Right lobe of liver (tissue), 6 donors: ENCODE measurements at regions not wholly inside any gene's neighbourhood (a gene's known extent, or its start where the extent isn't known, plus 50 kb on each side); places are given as distances from the start of the nearest gene placed in this dataset.

ENCODE experiments used
- ATAC-seq, 4 donors: fragments of 200-7000 bp; cut with Tn5 transposase; one replicate each; pipeline ENCODE4 v1.9.1; 2020; ENCODE audit warnings: mild to moderate bottlenecking in 4 of 4, moderate library complexity in 4 of 4
- DNase-seq, 3 donors: peaks; one replicate each; pipeline ENCODE4 v3.0.0-alpha.2; 2020
- H3K27ac ChIP-seq, 3 donors: fragments of 200-600 bp; one replicate each; pipeline ENCODE4 v1.8.0; 2022
- H3K27me3 ChIP-seq, 2 donors: fragments of 200-600 bp; one replicate each; pipeline ENCODE4 v1.8.0; 2022
- H3K36me3 ChIP-seq, 4 donors: fragments of 200-600 bp; sonication (generic) in 1 of 4; one replicate each; pipeline versions ENCODE4 v1.5.1 to v1.8.0; 2017 to 2022; ENCODE audit warnings: control low read depth in 1 of 4
- H3K4me1 ChIP-seq, 4 donors: fragments of 200-600 bp; sonication (generic) in 1 of 4; one replicate each; pipeline versions ENCODE4 v1.5.1 to v1.8.0; 2017 to 2022; ENCODE audit warnings: control low read depth in 1 of 4
- H3K4me3 ChIP-seq, 3 donors: fragments of 200-600 bp; one replicate each; pipeline ENCODE4 v1.8.0; 2022
- H3K9me3 ChIP-seq, 4 donors: fragments of 200-600 bp; sonication (generic) in 1 of 4; one replicate each; pipeline versions ENCODE4 v1.5.1 to v1.8.0; 2017 to 2022; ENCODE audit warnings: control low read depth in 1 of 4
- POLR2A ChIP-seq: fragments of 450-650 bp; IDR thresholded peaks from one replicate; pipeline ENCODE4 v1.6.1; 2017; ENCODE audit warnings: antibody characterized with exemption, mild to moderate bottlenecking
- WGBS: methylation state at CpG from one replicate; pipeline ENCODE4 v1.1.6; 2018; ENCODE audit warnings: low coverage, low lambda C conversion rate; ENCODE audit not compliant: insufficient coverage; ENCODE audit errors: missing lambda C conversion rate; 5-methylcytosine and 5-hydroxymethylcytosine counted together
- intact Hi-C, 2 donors: fragments of 100-400 bp; cut with DNase I; formaldehyde crosslinking; loops; one replicate each; pipeline versions ENCODE4 v1.11.2 to v1.14.1; 2022
- TF ChIP-seq, protein P1 (sequence below), 4 donors: fragments of 200-600 bp in 3 of 4; fragments of 450-650 bp in 1 of 4; IDR thresholded peaks; one replicate each; pipeline versions ENCODE4 v1.5.1 to v1.8.0; 2016 to 2022; ENCODE audit warnings: antibody characterized with exemption in 4 of 4, mild to moderate bottlenecking in 2 of 4
- donor health status: DM: no; HTN: yes; CAD: no.
- donor health status: DM: no; HTN: no; CAD: no.
- donor health status: DM: no; HTN: no; CAD: no.
- donor health status: DM: no; HTN: yes; CAD: no.
- donor health status: DM: no; HTN: yes; CAD: no.

DNA sequence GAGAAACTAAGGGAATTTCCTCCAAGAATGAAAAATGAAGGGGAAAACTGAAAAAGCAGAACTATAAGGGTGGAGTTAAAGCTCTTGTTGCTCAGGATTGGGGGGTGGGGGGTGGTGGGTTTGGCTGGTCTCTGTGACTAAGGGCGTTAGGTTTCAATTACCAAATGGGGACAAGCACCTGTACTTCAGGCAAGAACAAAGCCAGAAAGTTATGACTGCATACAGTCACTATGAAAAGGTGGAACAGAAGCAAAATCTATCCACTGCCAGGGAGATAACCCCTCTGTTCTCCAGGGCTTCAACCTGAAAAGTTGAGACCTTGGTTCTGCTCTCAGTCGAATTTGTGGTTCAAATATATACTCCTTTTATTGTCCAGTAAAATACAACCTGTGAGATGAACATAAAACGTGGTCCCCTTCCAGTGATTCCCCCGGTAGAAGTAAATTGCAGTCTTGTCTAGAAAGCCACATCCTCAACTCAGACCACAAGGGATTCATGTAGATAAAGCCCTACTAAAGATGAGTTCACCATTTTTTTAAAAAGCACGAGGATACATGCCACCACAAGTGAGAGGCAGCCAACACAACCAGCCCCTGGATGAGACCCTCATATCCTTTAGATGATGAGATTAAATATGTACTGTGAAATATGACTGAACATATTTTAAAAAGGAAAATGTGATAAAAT, 257.1 kb upstream of the RPS6KA3 start:
- Histone ChIP-seq H3K27ac (no peak overlapping the region), H3K4me3 (no peak overlapping the region), H3K36me3 (no peaks in the 10 kb centered on the region), H3K4me1 (no peaks in the 10 kb centered on the region), H3K9me3 (no peaks in the 10 kb centered on the region), H3K27me3 (peaks cover 0 to 5% of the 10 kb centered on the region in 2 donors)
- no peak for ATAC-seq
- no peak for DNase-seq
- 34% methylated on average over 5 of the region's 5 CpGs for WGBS
- TF ChIP-seq, protein P1, sequence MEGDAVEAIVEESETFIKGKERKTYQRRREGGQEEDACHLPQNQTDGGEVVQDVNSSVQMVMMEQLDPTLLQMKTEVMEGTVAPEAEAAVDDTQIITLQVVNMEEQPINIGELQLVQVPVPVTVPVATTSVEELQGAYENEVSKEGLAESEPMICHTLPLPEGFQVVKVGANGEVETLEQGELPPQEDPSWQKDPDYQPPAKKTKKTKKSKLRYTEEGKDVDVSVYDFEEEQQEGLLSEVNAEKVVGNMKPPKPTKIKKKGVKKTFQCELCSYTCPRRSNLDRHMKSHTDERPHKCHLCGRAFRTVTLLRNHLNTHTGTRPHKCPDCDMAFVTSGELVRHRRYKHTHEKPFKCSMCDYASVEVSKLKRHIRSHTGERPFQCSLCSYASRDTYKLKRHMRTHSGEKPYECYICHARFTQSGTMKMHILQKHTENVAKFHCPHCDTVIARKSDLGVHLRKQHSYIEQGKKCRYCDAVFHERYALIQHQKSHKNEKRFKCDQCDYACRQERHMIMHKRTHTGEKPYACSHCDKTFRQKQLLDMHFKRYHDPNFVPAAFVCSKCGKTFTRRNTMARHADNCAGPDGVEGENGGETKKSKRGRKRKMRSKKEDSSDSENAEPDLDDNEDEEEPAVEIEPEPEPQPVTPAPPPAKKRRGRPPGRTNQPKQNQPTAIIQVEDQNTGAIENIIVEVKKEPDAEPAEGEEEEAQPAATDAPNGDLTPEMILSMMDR (IDR thresholded peaks at IDR 0.05), result no peak
- intact Hi-C loops, result loop anchor here in 1 of 2 donors (10.0 kb wide), 1 partner anchor 1221 kb away; no protein-coding TSS in a partner anchor

DNA sequence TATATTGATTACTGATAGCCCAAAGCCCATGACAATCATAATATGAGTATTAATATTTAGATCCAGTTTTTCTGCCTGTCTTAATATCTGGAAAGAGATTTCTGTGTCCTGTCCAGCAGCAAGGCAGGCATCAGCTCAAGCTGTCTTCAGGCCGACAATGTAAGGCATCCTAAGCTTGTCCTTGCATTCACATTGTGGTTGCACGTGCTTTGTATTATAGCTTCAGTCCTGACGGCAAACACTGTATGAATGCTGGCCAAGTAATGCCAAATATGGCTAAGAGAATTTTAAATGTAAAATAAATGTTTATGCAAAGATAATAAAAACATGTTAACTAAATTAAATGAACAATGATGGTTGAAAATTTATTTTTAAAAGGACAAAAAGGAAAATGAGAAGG, 255.7 kb upstream of the RPS6KA3 start:
- Histone ChIP-seq H3K27ac (no peak overlapping the region), H3K4me3 (no peak overlapping the region), H3K9me3 (no peaks in the 10 kb centered on the region), H3K27me3 (peaks cover 0 to 3% of the 10 kb centered on the region in 2 donors), H3K4me1 (no peaks in the 10 kb centered on the region), H3K36me3 (no peaks in the 10 kb centered on the region)
- no peak for DNase-seq
- WGBS, result 44% methylated on average over 3 of the region's 3 CpGs
- intact Hi-C loops, result loop anchor here in 1 of 2 donors (10.0 kb wide), 1 partner anchor 1222 kb away; no protein-coding TSS in a partner anchor
- no peak for ATAC-seq
- TF ChIP-seq, protein P1 (IDR thresholded peaks at IDR 0.05), result no peak
- TF ChIP-seq POLR2A, result no peak

DNA sequence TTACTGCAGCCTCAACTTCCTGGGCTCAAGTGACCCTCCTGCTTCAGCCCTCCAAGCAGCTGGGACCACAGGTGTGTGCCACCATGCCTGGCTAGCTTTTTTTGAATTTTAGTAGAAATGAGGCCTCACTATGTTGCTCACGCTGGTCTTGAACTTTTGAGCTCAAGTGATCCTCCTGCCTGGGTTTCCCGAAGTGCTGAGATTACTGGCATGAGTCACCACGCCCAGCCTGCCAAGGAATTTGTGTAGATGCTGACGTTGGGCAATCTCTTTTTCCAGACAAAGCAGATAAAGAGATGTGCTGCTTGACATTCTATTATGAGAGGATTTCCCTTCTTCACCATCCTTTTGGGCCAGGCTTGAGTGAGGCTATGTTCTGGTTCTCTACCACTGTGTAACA, 254.5 kb upstream of the RPS6KA3 start:
- TF ChIP-seq POLR2A, result no peak
- TF ChIP-seq, protein P1 (IDR thresholded peaks at IDR 0.05), result no peak
- intact Hi-C loops, result loop anchor here in 1 of 2 donors (10.0 kb wide), 1 partner anchor 1224 kb away; no protein-coding TSS in a partner anchor
- no peak overlapping the region for H3K4me3 ChIP-seq
- no peaks in the 10 kb centered on the region for H3K4me1 ChIP-seq
- no peaks in the 10 kb centered on the region for H3K36me3 ChIP-seq
- ATAC-seq (no peak), DNase-seq (no peak)
- H3K9me3 ChIP-seq, result no peaks in the 10 kb centered on the region
- 22% methylated on average over 4 of the region's 4 CpGs for WGBS
- no peak overlapping the region for H3K27ac ChIP-seq
- H3K27me3 ChIP-seq, result peaks cover 0 to 3% of the 10 kb centered on the region in 2 donors

DNA sequence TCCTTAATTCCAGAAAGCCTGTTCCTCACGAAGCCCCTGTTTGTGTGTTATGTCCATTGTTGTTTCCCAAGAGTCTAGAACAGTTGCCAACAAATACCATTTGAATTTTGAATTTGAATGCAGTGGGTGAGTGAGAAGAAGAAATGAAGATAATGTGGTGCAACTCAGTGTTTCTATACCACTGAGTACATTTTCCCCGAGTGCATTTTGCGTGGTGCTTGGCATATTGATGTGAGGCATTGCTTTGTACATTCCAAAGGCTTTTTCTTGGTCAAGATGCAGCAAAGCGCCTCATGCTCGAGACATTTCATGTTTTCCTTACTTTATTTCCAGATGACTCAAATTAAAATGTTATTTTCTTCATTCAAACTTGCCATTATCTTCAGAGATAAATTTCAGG, 253.1 kb upstream of the RPS6KA3 start:
- intact Hi-C loops, result loop anchor here in 1 of 2 donors (10.0 kb wide), 1 partner anchor 1225 kb away; no protein-coding TSS in a partner anchor
- H3K27ac ChIP-seq, result no peak overlapping the region
- ATAC-seq (no peak), DNase-seq (no peak)
- no peaks in the 10 kb centered on the region for H3K4me1 ChIP-seq
- TF ChIP-seq, protein P1 (IDR thresholded peaks at IDR 0.05), result no peak
- no peak for TF ChIP-seq POLR2A
- H3K4me3 ChIP-seq, result no peak overlapping the region
- 40% methylated on average over 5 of the region's 5 CpGs for WGBS
- H3K9me3 ChIP-seq, result no peaks in the 10 kb centered on the region
- H3K27me3 ChIP-seq, result peaks cover 0 to 3% of the 10 kb centered on the region in 2 donors
- no peaks in the 10 kb centered on the region for H3K36me3 ChIP-seq
